ENCODE measurements at regions not wholly inside any gene's neighbourhood (a gene's known extent, or its start where the extent isn't known, plus 50 kb on each side); places are given as distances from the start of the nearest gene placed in this dataset.

- TF ChIP-seq CTCF (IDR thresholded peaks at IDR 0.05) (no peak), POLR2A (IDR thresholded peaks at IDR 0.05) (no peak)
These were observed 79.8 kb upstream of the STK17B start for GRCh38 chr2:196251132-196251531.

All from transverse colon (tissue), 3 donors.